Mesothelial cell of epicardium (in vitro differentiated cells): ENCODE measurements at regions not wholly inside any gene's neighbourhood (a gene's known extent, or its start where the extent isn't known, plus 50 kb on each side); places are given as distances from the start of the nearest gene placed in this dataset.

Source experiments
- DNase-seq, 2 experiments: peaks; one replicate each; pipeline ENCODE4 v3.0.0; 2021; ENCODE audit warnings: low spot score in 2 of 2; ENCODE audit not compliant: unreplicated experiment in 2 of 2
- H3K27ac Mint-ChIP-seq: 2 replicates; pipeline ENCODE4 v1.8.0; 2021; ENCODE audit warnings: mixed read lengths
- H3K27me3 Mint-ChIP-seq: 2 replicates; pipeline ENCODE4 v1.8.0; 2021; ENCODE audit warnings: low read depth, mixed read lengths
- H3K36me3 Mint-ChIP-seq: 2 replicates; pipeline ENCODE4 v1.8.0; 2021; ENCODE audit warnings: mixed read lengths
- H3K4me1 Mint-ChIP-seq: 2 replicates; pipeline ENCODE4 v1.8.0; 2021; ENCODE audit warnings: mixed read lengths
- H3K4me3 Mint-ChIP-seq: 2 replicates; pipeline ENCODE4 v1.8.0; 2021; ENCODE audit warnings: mild to moderate bottlenecking, moderate library complexity, mixed read lengths
- H3K9me3 Mint-ChIP-seq: 2 replicates; pipeline ENCODE4 v1.8.0; 2021; ENCODE audit warnings: mixed read lengths
- CTCF ChIP-seq: fragments of 200-600 bp; sonication (generic); IDR thresholded peaks from one replicate; pipeline ENCODE4 v1.5.0; 2021; ENCODE audit warnings: antibody characterized with exemption; ENCODE audit not compliant: unreplicated experiment

GRCh38 chr3:170759511-170760173 lies 110.4 kb downstream of the RPL22L1 start:
- Mint-ChIP-seq H3K27ac (peak overlapping the region; percentile 65), H3K4me3 (no peak overlapping the region), H3K4me1 (peaks cover 20% of the 10 kb centered on the region), H3K27me3 (no peaks in the 10 kb centered on the region), H3K9me3 (no peaks in the 10 kb centered on the region), H3K36me3 (no peaks in the 10 kb centered on the region)
- DNase-seq: no peak
- TF ChIP-seq CTCF: no peak

GRCh38 chr3:170757038-170757437 lies 113.0 kb downstream of the RPL22L1 start:
- H3K4me1 Mint-ChIP-seq: peaks cover 42% of the 10 kb centered on the region
- no peak overlapping the region for H3K4me3 Mint-ChIP-seq
- no peaks in the 10 kb centered on the region for H3K9me3 Mint-ChIP-seq
- TF ChIP-seq CTCF: no peak
- no peaks in the 10 kb centered on the region for H3K36me3 Mint-ChIP-seq
- no peaks in the 10 kb centered on the region for H3K27me3 Mint-ChIP-seq
- DNase-seq: no peak
- no peak overlapping the region for H3K27ac Mint-ChIP-seq

GRCh38 chr3:170754311-170754693 lies 115.7 kb downstream of the RPL22L1 start:
- H3K9me3 Mint-ChIP-seq: no peaks in the 10 kb centered on the region
- H3K4me1 Mint-ChIP-seq: peaks cover 44% of the 10 kb centered on the region
- no peaks in the 10 kb centered on the region for H3K27me3 Mint-ChIP-seq
- no peak overlapping the region for H3K4me3 Mint-ChIP-seq
- peak overlapping the region; percentile 72 for H3K27ac Mint-ChIP-seq
- no peak for DNase-seq
- H3K36me3 Mint-ChIP-seq: no peaks in the 10 kb centered on the region
- no peak for TF ChIP-seq CTCF

- Mint-ChIP-seq H3K4me1 (peaks cover 43% of the 10 kb centered on the region), H3K27ac (peak overlapping the region; percentile 72), H3K27me3 (no peaks in the 10 kb centered on the region), H3K4me3 (no peak overlapping the region), H3K9me3 (no peaks in the 10 kb centered on the region), H3K36me3 (no peaks in the 10 kb centered on the region)
- no peak for DNase-seq
- TF ChIP-seq CTCF: no peak
Measured at GRCh38 chr3:170753421-170754310, 116.3 kb downstream of the RPL22L1 start.

- TF ChIP-seq CTCF: no peak
- H3K9me3 Mint-ChIP-seq: no peaks in the 10 kb centered on the region
- H3K4me3 Mint-ChIP-seq: no peak overlapping the region
- peak overlapping the region; percentile 89 for H3K27ac Mint-ChIP-seq
- DNase-seq: no peak
- H3K4me1 Mint-ChIP-seq: peaks cover 43% of the 10 kb centered on the region
- H3K36me3 Mint-ChIP-seq: no peaks in the 10 kb centered on the region
- no peaks in the 10 kb centered on the region for H3K27me3 Mint-ChIP-seq
Measured at GRCh38 chr3:170752571-170753155, 117.3 kb downstream of the RPL22L1 start.
